Left ventricle myocardium inferior (tissue), 1 donor: ENCODE measurements at regions not wholly inside any gene's neighbourhood (a gene's known extent, or its start where the extent isn't known, plus 50 kb on each side); places are given as distances from the start of the nearest gene placed in this dataset.

Experiments used
- DNase-seq: peaks from one replicate; pipeline ENCODE4 v3.0.0-alpha.2; 2020
- H3K27ac ChIP-seq: fragments of 200-600 bp; replicated peaks from 2 replicates; pipeline ENCODE4 v1.8.0; 2021
- H3K27me3 ChIP-seq: fragments of 200-600 bp; 2 replicates; pipeline ENCODE4 v1.8.0; 2021; ENCODE audit warnings: low read depth
- H3K36me3 ChIP-seq: fragments of 200-600 bp; 2 replicates; pipeline ENCODE4 v1.8.0; 2021
- H3K4me1 ChIP-seq: fragments of 200-600 bp; 2 replicates; pipeline ENCODE4 v1.8.0; 2021
- H3K4me3 ChIP-seq: fragments of 200-600 bp; 2 replicates; pipeline ENCODE4 v1.8.0; 2021; ENCODE audit warnings: mild to moderate bottlenecking, moderate library complexity
- H3K9me3 ChIP-seq: fragments of 200-600 bp; replicated peaks from 2 replicates; pipeline ENCODE4 v1.8.0; 2021
- CTCF ChIP-seq: fragments of 200-600 bp; IDR thresholded peaks from 2 replicates; pipeline ENCODE4 v1.8.0; 2021; ENCODE audit warnings: antibody characterized with exemption, mild to moderate bottlenecking, borderline replicate concordance
- intact Hi-C: fragments of 100-400 bp; cut with micrococcal nuclease; formaldehyde crosslinking; loops from one replicate; pipeline ENCODE4 v1.11.0; 2022
- donor health status: DM: no; HTN: yes; CAD: no; lungs with severe emphysema.

DNA sequence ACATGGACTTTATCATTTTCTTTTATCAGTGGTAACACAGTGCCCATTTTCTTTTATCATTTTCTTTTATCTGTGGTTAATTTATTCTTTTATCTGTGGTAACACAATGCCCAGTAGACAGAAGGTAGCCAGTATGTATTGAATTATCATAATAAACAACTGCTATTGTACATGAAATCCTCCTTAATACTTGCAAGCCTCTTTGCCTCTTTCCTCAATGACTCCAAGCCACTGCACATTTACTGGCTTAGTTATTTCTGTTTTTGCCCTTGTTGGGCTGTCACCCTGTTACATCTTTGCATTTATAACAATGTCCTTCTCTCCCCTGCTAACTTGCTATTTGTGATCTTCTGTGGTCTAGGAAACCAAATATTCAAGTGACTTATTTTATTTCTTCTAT, 345.0 kb downstream of the ATP23 start:
- peaks cover 13% of the 10 kb centered on the region for H3K4me1 ChIP-seq
- intact Hi-C loops = no loop called here
- no peaks in the 10 kb centered on the region for H3K36me3 ChIP-seq
- no peak overlapping the region for H3K4me3 ChIP-seq
- TF ChIP-seq CTCF = no peak
- no peak overlapping the region for H3K27ac ChIP-seq
- peaks cover 4% of the 10 kb centered on the region for H3K9me3 ChIP-seq
- H3K27me3 ChIP-seq = no peaks in the 10 kb centered on the region
- no peak for DNase-seq

- no peak overlapping the region for H3K4me3 ChIP-seq
- no peaks in the 10 kb centered on the region for H3K27me3 ChIP-seq
- H3K4me1 ChIP-seq = peaks cover 8% of the 10 kb centered on the region
- intact Hi-C loops = no loop called here
- no peak for DNase-seq
- H3K9me3 ChIP-seq = no peaks in the 10 kb centered on the region
- H3K27ac ChIP-seq = no peak overlapping the region
- TF ChIP-seq CTCF = no peak
- H3K36me3 ChIP-seq = no peaks in the 10 kb centered on the region
Observed at GRCh38 chr12:58288190-58288589, 346.8 kb downstream of the ATP23 start.

DNA sequence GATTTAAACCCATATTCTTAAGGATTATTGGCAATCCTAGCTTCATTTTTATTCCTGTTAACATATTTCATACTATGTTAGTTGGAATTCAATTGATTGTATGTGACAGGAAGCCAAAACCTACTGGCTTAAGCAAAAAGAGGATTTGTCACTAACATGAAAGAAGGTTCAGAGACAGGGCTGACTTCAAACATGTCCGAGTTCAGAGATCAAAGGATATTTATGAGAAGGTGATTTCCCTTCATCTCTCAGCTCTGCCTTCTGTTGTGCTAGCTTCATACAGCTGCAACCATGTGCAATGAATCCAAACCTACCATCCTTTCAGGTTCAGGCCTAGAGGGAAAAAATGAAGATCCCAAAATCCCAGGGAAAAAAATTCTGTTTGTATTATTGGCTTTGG, 349.7 kb downstream of the ATP23 start:
- H3K27ac ChIP-seq = no peak overlapping the region
- H3K4me1 ChIP-seq = no peaks in the 10 kb centered on the region
- no peaks in the 10 kb centered on the region for H3K9me3 ChIP-seq
- H3K27me3 ChIP-seq = no peaks in the 10 kb centered on the region
- intact Hi-C loops = no loop called here
- DNase-seq = no peak
- no peak for TF ChIP-seq CTCF
- no peak overlapping the region for H3K4me3 ChIP-seq
- H3K36me3 ChIP-seq = no peaks in the 10 kb centered on the region

GRCh38 chr12:58293308-58293982, 352.1 kb downstream of the ATP23 start:
- intact Hi-C loops = no loop called here

GRCh38 chr12:58295268-58295667, 353.9 kb downstream of the ATP23 start:
- no peak for DNase-seq
- intact Hi-C loops = no loop called here
- Histone ChIP-seq H3K4me3 (no peak overlapping the region), H3K27ac (no peak overlapping the region), H3K27me3 (no peaks in the 10 kb centered on the region), H3K4me1 (no peaks in the 10 kb centered on the region), H3K36me3 (no peaks in the 10 kb centered on the region), H3K9me3 (no peaks in the 10 kb centered on the region)
- TF ChIP-seq CTCF = no peak

More at GRCh38 chr12:58293308-58293982, 352.1 kb downstream of the ATP23 start:
- Histone ChIP-seq H3K27me3 (no peaks in the 10 kb centered on the region), H3K27ac (no peak overlapping the region), H3K4me3 (no peak overlapping the region), H3K9me3 (no peaks in the 10 kb centered on the region), H3K36me3 (no peaks in the 10 kb centered on the region), H3K4me1 (no peaks in the 10 kb centered on the region)
- DNase-seq = no peak
- TF ChIP-seq CTCF = no peak
